Globus pallidus (tissue), 1 donor: ENCODE measurements at regions not wholly inside any gene's neighbourhood (a gene's known extent, or its start where the extent isn't known, plus 50 kb on each side); places are given as distances from the start of the nearest gene placed in this dataset.
"Not testable (repeated sequence)": the region's sequence is repeated elsewhere in the genome, so short reads cannot be mapped to it uniquely, and the experiment has no call there.

Source experiments
- DNase-seq: peaks from one replicate; pipeline ENCODE4 v3.0.0-alpha.2; 2015; ENCODE audit warnings: low spot score

GRCh38 chr16:15307184-15307583 lies 70.9 kb downstream of the NPIPA5 start:
- DNase-seq, result not testable (repeated sequence)

GRCh38 chr16:15305889-15306288 lies 72.2 kb downstream of the NPIPA5 start:
- not testable (repeated sequence) for DNase-seq

GRCh38 chr16:15303667-15304324 lies 74.3 kb downstream of the NPIPA5 start:
- not testable (repeated sequence) for DNase-seq

DNA sequence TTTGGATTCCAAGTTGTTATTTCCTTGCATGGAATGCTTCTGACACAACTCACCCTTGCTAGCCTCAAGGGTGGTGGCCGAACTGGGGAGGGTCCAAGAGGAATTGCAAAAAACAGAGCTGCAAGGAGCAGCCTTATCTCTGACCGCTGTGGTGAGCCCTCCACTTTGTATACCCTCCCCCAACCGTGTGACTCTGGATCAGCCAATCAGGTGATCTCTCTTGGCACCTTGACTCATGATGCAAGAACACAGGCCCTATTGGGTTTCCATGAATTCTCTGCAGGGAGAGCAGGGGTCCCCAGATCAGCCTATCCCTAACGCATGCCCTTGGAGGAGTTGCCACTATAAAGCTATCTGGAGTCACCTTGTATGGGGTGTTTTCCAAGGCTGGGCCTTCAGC lies 81.0 kb downstream of the NPIPA5 start:
- DNase-seq, result not testable (repeated sequence)

DNA sequence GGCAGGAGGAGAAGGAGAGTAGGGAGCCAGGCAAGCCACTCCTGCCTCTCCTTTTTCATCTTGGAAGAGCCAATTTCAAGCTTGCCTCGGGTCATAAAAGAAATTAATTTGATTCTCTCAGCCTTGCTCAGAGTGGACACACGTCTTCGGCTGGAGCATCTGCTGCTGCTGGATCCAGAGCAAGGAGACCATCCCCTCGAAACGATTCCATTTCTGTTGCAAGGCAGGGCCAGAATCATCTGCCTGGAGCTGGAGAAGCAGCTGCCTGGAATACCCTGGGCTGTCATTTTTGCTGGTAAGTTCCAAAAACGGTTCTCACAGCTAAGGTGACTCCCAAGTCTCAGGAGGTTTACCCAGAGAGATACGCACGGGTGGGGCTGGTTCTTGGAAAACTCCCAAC lies 103.3 kb downstream of the NPIPA5 start:
- DNase-seq, result not testable (repeated sequence)

GRCh38 chr16:15273964-15274363 lies 104.1 kb downstream of the NPIPA5 start:
- DNase-seq, result not testable (repeated sequence)

- DNase-seq, result not testable (repeated sequence)
Observed at GRCh38 chr16:15266941-15267340, 111.2 kb downstream of the NPIPA5 start.

- DNase-seq, result not testable (repeated sequence)
Observed at GRCh38 chr16:15262212-15262611, 115.9 kb downstream of the NPIPA5 start.

DNA sequence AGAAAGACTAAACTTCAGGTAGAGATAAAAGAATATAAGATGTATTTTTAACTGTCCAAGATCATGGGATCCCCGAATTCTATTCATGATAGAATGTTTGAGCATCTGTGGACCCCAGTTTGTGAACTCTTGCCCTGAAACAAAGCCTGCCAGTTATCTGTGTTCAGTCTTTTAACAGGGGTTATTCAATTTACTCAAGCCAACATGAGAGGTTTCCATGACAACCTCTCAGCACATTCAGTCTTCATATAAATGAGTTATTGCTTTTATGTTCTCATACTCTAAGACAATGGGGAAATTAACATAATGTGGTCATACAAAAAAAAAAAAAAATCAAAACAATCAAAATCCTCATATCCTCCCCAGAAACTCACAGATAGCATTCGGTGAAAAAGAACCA lies 130.1 kb downstream of the NPIPA5 start:
- DNase-seq, result not testable (repeated sequence)

DNA sequence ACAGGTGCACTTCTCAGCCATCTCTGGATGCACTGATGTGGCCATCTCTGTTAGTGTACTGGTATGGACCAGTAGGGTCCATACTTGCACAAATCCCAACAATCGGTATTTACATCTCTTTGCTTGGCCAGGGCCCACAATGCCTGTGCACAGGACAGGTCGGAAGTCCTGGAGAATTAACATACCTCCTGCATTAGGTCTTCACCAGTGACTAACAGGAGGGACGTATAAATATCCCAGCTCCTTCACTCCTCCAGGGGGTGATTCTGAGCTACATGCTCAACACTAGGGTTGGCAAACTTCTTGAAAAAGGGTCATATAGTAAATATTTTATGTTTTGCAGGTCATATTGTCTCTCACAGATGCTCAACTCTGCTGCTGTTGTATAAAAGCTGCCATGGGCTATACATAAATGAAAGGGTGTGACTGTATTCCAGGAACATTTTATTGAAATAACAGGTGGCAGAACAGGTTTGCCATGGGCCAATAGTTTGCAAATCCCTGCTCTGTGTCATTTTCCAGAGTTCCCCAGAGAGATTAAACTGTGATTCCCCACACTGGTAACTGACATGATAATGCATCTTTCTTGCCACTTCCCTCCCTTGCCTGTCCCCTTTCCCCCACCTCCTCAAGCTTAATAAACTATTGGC lies 141.3 kb downstream of the NPIPA5 start:
- DNase-seq, result not testable (repeated sequence)

- not testable (repeated sequence) for DNase-seq
Observed at GRCh38 chr16:15235140-15235539, 141.1 kb upstream of the RRN3 start.

DNA sequence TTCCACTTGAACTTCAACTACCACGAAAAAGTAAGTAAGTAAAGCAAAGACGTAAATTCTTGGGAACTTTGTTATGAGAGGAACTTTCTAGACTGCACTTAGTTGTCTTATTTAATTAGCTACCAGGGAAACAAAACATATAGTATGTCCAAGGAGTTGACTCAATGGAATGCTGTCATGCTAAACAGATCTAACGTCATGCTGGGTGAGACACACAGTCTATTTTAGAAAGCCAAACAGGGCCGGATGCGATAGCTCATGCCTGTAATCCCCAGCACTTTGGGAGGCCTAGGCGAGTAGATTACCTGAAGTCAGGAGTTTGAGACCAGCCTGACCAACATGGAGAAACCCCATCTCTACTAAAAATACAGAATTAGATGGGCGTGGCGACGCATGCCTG lies 140.6 kb upstream of the RRN3 start:
- not testable (repeated sequence) for DNase-seq

DNA sequence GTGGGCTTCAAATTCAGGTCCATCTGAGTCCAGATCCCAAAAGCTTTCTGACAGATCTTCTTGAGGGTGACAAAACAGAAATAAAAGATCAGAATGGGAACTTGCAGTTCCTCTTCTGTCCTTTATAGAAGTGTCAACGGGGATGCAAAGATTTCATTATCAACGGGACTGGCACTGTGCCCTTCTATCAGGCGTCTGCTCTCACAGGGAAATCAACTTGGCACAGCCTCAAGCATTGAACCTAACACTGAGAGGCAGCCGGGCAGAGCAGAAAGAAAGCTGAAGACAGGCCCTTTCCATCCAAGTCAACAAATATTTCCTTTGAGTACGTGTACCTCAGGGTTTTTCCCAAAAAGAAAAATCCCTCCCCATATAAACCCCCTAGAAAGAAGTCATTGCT lies 136.4 kb upstream of the RRN3 start:
- DNase-seq, result not testable (repeated sequence)

DNA sequence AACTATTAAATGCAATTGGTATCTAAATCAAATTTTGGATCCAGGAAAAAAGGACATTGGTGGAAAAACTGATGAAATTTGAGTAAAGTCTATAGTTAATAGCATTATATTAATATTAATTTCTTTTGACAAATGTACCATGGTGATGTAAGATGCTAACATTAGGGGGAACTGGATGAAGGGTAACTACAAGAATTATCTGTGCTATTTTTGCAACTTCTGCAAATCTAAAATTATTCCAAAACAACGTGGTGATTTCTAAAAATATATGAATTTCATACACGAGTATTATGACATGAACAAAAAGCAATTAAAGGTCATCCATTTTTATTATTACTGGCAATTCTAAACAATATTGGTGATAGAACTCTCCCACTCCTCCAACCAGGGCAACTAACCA lies 135.6 kb upstream of the RRN3 start:
- DNase-seq, result not testable (repeated sequence)

DNA sequence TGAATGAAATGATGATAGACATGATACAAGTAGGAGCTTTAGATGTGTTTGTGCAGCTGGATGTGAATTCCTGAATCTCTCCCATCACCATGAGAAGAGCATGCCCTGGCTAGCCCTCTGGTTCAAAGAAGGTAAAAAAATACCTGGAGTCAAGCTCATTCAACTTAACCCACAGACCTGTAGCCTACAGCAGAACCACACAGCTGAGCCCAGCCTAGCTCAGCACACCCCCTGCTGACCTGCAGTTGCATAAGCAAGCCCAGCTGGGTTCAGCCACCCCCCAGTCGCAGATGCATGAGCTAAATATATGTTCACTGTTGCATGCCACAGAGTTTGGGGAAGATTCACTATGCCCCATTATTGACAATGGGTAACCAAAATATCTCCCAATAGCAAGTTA lies 130.6 kb upstream of the RRN3 start:
- DNase-seq, result not testable (repeated sequence)

DNA sequence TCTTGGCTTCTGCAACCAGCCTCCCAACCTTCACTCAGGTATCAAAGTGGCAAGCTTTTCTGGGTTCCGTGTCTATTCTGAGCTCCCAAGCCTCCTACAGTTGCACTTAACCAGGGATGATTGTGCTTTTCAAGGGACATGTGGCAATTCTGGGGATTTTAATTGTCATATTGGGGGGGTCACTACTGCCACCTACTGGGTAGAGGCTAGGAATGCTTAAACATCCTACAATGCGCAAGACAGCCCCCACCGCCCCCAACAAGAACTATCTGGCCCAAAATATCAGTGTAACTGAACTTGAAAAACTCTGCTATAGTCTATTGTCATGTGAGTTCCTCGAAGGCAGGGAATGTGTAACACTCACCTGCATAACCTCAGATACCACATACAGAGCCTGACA lies 129.3 kb upstream of the RRN3 start:
- not testable (repeated sequence) for DNase-seq

GRCh38 chr16:15219679-15220615 lies 125.9 kb upstream of the RRN3 start:
- not testable (repeated sequence) for DNase-seq

DNA sequence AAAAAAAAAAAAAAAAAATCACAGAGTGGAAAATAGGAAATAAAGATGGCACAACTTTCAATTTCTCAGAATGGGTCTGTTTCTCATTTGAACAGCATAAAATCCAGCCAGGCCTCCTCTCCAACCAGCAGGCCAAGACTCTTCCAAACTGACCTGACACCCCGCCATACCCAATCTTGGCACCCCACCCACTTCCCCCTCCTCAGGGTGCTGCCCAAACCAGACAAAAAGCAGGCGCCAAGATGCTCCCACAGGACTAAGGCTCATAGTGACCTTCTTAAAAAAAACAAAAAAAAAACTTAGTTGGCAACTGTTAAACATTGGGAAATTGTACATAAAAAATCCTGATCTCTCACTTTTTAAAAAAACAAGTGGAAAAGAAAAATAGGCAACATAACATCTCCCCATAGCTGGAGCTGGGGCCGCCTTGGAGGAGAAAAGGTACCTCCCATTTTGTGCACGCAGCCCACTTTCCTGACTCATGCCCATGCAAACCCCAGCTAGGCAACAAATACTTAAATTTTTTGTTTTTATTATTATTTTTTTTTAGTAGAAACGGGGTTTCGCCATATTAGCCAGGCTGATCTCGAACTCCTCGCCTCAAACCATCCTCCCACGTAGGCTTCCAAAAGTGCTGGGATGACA lies 124.9 kb upstream of the RRN3 start:
- DNase-seq, result not testable (repeated sequence)

GRCh38 chr16:15207202-15207981 lies 113.3 kb upstream of the RRN3 start:
- not testable (repeated sequence) for DNase-seq

GRCh38 chr16:15206439-15206838 lies 112.4 kb upstream of the RRN3 start:
- not testable (repeated sequence) for DNase-seq

DNA sequence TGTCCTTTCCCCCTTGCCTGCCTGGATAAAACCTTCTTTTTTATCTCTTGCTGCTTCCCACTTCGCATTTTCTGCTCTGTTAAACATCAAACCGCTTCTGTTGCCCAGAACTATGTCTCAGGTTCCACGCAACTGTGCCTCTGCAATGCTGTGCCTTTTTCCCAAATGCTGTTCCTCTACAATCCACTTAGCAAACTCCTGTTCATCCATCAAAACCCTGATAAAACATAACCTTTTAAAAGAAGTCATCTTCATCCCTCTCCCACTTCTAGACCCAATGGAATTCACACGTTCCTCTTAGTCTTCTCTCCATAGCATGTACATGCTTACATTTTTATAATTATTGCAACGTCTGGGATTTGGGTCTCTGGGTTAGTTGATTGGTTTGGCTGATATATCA lies 111.9 kb upstream of the RRN3 start:
- not testable (repeated sequence) for DNase-seq
